ENCODE measurements at regions not wholly inside any gene's neighbourhood (a gene's known extent, or its start where the extent isn't known, plus 50 kb on each side); places are given as distances from the start of the nearest gene placed in this dataset.

- TF ChIP-seq CTCF (conservative IDR thresholded peaks at IDR 0.05) = no peak
- Histone ChIP-seq H3K23me2 (ENCODE audit: insufficient read length, low read depth, low read length, poor library complexity, severe bottlenecking) (no peaks in the 10 kb centered on the region), H3K4ac (ENCODE audit: low read depth, low read length) (no peak overlapping the region), H2BK5ac (ENCODE audit: insufficient read length, low read length) (no peak overlapping the region), H3K23ac (ENCODE audit: insufficient read length, low read depth, low read length) (no peak overlapping the region), H4K91ac (ENCODE audit: insufficient read length, low read depth, low read length) (no peak overlapping the region), H3K27ac (ENCODE audit: insufficient read length, low read depth, low read length) (no peak overlapping the region), H3K4me1 (ENCODE audit: insufficient read depth, low read length) (no peaks in the 10 kb centered on the region), H3K14ac (ENCODE audit: insufficient read depth, low read length) (no peak overlapping the region), H3T11ph (ENCODE audit: low read length) (no peak overlapping the region), H3K18ac (ENCODE audit: insufficient read length, low read depth, low read length) (no peak overlapping the region), H3K27me3 (ENCODE audit: insufficient read depth, low read length) (no peaks in the 10 kb centered on the region), H2BK15ac (ENCODE audit: low read depth, low read length) (no peak overlapping the region), H2BK12ac (ENCODE audit: insufficient read length, low read depth, low read length) (no peak overlapping the region), H3K79me1 (ENCODE audit: insufficient read depth, low read depth, low read length, poor library complexity, severe bottlenecking) (no peaks in the 10 kb centered on the region), H4K8ac (replicated peaks; ENCODE audit: insufficient read length, low read depth, low read length) (no peak overlapping the region), H3K56ac (ENCODE audit: insufficient read length, low read depth, low read length) (no peak overlapping the region), H3K9me3 (ENCODE audit: control insufficient read depth, low read depth, low read length) (no peaks in the 10 kb centered on the region), H3K9ac (ENCODE audit: extremely low read depth, insufficient read length, low read length) (no peak overlapping the region), H3K79me2 (ENCODE audit: insufficient read depth, low read length) (no peaks in the 10 kb centered on the region), H2BK120ac (ENCODE audit: low read depth, low read length, poor library complexity, severe bottlenecking) (no peak overlapping the region), H4K5ac (ENCODE audit: insufficient read length, low read depth, low read length) (no peak overlapping the region), H2AFZ (ENCODE audit: low read length) (no peak overlapping the region), H2BK20ac (ENCODE audit: low read depth, low read length, poor library complexity, severe bottlenecking) (no peak overlapping the region), H2AK5ac (ENCODE audit: insufficient read length, low read length) (no peak overlapping the region), H4K20me1 (ENCODE audit: control insufficient read depth, insufficient read depth, insufficient read length) (no peaks in the 10 kb centered on the region), H3K4me2 (ENCODE audit: insufficient read depth, insufficient read length, low read length) (no peak overlapping the region)
- no peaks in the 10 kb centered on the region for H3K27me3 Mint-ChIP-seq (ENCODE audit: low read depth)
- no peak overlapping the region for H3K27ac Mint-ChIP-seq
- no peak overlapping the region for H3K4me3 Mint-ChIP-seq
- no peaks in the 10 kb centered on the region for H3K9me3 Mint-ChIP-seq
- H3K36me3 Mint-ChIP-seq (ENCODE audit: insufficient read depth in 1 of 3, low read depth in 3 of 3) = no peaks in the 10 kb centered on the region
- no peak for DNase-seq
- H3K4me1 Mint-ChIP-seq = no peaks in the 10 kb centered on the region
- WGBS (ENCODE audit: extremely low coverage, insufficient read length, low lambda C conversion rate) = no CpG with 5 or more reads among the region's 3 CpGs
These were observed 945.5 kb downstream of the EPHA4 start for GRCh38 chr2:220626603-220627002.
